HG03066 (cell line): ENCODE measurements at regions not wholly inside any gene's neighbourhood (a gene's known extent, or its start where the extent isn't known, plus 50 kb on each side); places are given as distances from the start of the nearest gene placed in this dataset.
"Not testable (repeated sequence)": the region's sequence is repeated elsewhere in the genome, so short reads cannot be mapped to it uniquely, and the experiment has no call there.

Experiments
- ATAC-seq: cut with Tn5 transposase; IDR thresholded peaks from one replicate; pipeline ENCODE4 v1.9.1; 2021; ENCODE audit warnings: low read depth; ENCODE audit not compliant: unreplicated experiment

GRCh38 chr6:139721954-139722353, 347.5 kb upstream of the CITED2 start:
- ATAC-seq, result no peak

- ATAC-seq, result no peak
These were observed 339.6 kb upstream of the CITED2 start for GRCh38 chr6:139713900-139714506.

- ATAC-seq, result no peak
These were observed 339.0 kb upstream of the CITED2 start for GRCh38 chr6:139713424-139713823.

DNA sequence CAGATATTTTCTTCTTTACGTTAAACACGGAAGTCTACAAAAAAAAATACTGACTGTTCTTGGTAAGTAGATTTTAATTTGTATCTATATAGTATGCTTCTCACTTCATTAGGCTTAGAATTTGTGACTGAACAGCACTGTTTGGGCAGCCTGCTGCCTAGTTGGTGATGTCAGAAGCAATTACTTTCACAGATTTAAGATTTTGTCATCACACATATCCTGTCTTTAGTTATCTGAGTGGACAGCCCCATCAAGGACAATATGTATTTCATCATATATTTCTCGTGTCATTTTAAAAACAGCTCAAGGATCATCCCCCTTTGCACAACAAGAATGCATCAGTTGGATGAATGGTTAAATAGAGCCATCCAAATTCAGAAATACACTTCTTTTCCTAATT, 338.4 kb upstream of the CITED2 start:
- ATAC-seq, result no peak

- no peak for ATAC-seq
These were observed 337.5 kb upstream of the CITED2 start for GRCh38 chr6:139711804-139712585.

DNA sequence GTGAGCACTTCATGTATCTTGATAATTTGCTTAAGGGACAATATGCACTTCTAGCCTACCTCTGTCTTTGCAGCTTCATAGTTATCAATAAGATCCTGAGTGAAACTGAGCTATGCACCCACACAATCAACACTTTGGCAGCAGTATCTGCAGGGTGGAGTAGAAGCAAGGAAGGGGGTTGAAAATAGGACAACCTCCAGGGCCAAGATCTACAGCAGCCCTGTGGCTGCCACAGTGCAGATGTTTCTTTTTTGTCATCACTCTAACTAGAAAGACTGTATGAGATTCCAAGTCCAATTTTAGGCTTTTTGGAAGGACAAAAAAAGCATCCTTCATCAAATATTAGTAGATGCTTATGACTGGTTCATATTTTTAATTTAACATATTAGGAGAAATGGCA, 336.1 kb upstream of the CITED2 start:
- ATAC-seq, result no peak

DNA sequence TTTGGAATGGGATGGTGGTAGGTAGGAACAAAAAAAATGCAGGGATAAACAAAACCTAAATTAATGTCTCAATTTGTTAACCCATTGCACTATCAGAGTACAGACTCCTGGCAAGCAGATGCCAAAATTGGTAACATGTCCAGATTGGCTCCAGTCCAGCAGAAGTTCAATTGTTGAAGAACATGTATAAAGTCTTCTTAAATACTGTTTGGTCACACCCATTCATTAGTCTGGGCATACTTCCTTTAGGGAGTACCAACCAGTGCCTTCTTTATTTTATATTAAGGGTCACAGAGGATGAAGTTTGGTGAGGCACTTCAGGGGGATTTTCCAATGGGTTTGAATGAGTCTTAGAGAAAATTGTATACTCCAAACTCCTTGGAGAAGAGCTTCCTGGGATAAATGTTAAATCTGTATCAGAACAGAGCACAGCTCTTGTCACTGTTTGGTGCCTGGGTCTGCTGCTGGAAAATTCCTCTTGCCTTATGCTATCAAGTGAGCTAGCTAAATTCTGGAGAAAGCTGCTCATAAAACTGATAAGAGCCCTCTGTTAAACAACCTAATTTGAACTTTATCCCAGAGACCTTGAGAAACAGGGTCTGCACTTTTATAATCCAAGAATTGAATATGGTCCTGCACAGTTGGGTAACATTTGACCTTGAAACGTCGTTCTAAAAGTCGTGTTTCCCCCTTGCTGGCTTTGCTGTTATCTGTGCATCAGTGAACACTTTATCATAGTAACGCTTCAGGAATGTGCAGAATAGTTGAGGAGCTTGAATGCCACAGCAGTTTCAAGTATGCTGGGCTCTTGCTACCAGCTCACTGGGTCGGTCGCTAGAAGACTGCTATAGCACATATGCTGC, 334.1 kb upstream of the CITED2 start:
- no peak for ATAC-seq

DNA sequence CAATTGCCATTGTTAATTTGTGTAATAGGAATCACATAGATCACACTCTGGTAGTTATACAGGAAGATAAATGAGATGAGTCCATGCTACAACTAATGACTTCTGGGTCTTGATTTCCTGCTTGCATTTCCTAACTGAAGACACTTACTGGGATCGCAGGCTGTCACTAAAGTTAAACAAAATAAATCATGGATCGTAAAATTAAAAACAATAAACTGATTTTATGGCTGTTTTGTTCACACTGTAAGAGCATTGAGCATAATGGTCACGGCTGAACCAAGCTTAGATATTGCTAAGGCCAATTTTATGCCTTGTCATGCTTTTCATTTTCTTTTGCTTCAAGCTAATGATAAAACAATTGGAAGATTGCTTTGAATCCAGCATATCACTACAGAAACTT, 332.5 kb upstream of the CITED2 start:
- ATAC-seq, result no peak

- no peak for ATAC-seq
These were observed 330.8 kb upstream of the CITED2 start for GRCh38 chr6:139705284-139705683.

- ATAC-seq, result no peak
These were observed 329.3 kb upstream of the CITED2 start for GRCh38 chr6:139703780-139704179.

GRCh38 chr6:139702706-139703105, 328.3 kb upstream of the CITED2 start:
- ATAC-seq, result no peak

- no peak for ATAC-seq
These were observed 327.2 kb upstream of the CITED2 start for GRCh38 chr6:139701695-139702094.

GRCh38 chr6:139701003-139701402, 326.6 kb upstream of the CITED2 start:
- no peak for ATAC-seq

GRCh38 chr6:139699911-139700310, 325.5 kb upstream of the CITED2 start:
- ATAC-seq, result no peak

DNA sequence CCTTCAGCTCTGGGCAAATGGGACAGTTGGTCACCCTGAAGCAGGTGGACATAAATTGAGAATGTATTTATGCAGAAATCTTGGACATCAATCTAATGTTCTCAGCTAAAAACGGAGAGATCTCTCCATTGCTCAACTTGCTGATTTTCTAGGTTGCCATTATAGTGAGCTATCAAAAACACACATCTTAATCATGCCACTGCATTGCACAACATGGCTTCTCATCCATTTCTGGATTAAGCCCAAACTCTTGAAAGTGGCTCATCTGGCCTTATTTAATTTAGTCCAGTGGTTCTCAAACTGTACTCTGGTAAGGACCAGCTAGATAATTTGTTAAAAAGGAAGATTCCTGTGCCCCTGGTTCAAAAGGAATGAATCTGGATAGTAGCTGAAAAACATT, 324.9 kb upstream of the CITED2 start:
- no peak for ATAC-seq

GRCh38 chr6:139698526-139699176, 324.2 kb upstream of the CITED2 start:
- no peak for ATAC-seq

GRCh38 chr6:139697856-139698255, 323.4 kb upstream of the CITED2 start:
- not testable (repeated sequence) for ATAC-seq

- ATAC-seq, result not testable (repeated sequence)
These were observed 322.5 kb upstream of the CITED2 start for GRCh38 chr6:139696991-139697390.

DNA sequence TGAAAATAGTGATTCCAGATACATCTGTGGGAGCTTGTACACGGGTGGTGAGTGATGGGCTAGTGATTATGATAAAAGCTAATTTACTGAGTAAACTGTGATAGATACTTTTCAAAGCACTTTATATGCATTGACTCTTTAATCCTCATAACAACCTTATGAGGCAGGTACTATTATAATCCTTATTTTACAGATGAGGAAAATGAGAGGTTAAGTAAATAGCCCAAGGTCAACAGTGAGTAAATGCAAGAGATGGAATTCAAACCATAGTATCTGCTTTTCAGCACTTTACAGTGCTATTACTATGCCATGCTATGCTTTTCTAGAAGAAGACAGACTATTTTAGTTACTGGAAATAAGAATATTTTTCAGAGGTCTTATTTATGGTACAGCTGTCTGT, 320.9 kb upstream of the CITED2 start:
- ATAC-seq, result no peak

DNA sequence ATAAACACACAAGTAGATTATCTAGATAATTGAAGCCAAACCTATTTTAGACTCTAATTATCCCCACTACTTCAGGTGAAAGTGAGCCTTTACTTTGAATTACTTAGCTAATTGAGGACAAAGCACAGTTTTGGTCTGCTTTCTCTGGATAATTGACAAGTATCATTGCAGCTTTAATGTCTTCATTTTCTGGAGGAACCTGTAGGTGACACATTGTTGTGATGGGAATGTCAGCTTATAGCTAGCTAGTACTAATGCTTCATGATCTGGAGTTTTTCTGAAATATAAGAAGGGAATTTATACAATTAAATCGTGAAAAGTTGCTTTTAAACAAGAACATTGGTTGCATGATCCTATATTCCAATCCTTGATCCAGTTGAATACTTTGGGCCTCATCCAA, 319.3 kb upstream of the CITED2 start:
- no peak for ATAC-seq

DNA sequence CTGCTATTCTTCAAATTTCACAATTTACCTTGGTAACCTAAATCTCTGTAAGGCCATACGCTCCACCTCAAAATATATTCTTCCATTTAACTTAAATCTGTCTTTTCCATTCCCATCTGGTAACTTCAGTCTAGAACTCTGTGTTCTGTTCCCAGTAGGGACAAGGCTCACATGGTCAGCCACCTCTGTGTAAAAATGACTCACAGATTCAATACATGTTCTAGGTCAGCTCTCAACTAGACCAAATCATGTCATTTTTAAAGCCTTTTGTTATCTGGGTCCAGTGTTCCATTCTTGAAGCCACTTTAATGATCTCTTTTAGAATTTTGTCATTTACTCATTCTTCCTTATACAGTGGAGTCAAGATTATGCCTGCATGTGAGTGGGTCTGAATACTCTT, 315.6 kb upstream of the CITED2 start:
- no peak for ATAC-seq
